Fibroblast of lung (primary cell): ENCODE measurements at regions not wholly inside any gene's neighbourhood (a gene's known extent, or its start where the extent isn't known, plus 50 kb on each side); places are given as distances from the start of the nearest gene placed in this dataset.

Experiments
- CTCF ChIP-seq, 2 donors: IDR thresholded peaks in 1 of 2; conservative IDR thresholded peaks in 1 of 2; 1 replicate in 1 of 2; 2 replicates in 1 of 2; pipeline ENCODE4 v1.5.1; 2011 to 2012; ENCODE audit warnings: low read length in 2 of 2, control low read depth in 1 of 2, inconsistent platforms in 1 of 2, low read depth in 1 of 2, mild to moderate bottlenecking in 1 of 2
- EZH2 ChIP-seq: IDR thresholded peaks from 2 replicates; pipeline ENCODE4 v1.5.1; 2012; ENCODE audit warnings: low read length, control low read depth, mild to moderate bottlenecking; ENCODE audit errors: missing control alignments

- TF ChIP-seq CTCF (conservative IDR thresholded peaks at IDR 0.05 in 1 of 2, IDR thresholded peaks at IDR 0.05 in 1 of 2; ENCODE audit: low read depth in 1 of 2, low read length in 2 of 2) = no peak
- no peak for TF ChIP-seq EZH2
These were observed 276.5 kb downstream of the QKI start for GRCh38 chr6:163691049-163691448.
